ENCODE measurements at regions not wholly inside any gene's neighbourhood (a gene's known extent, or its start where the extent isn't known, plus 50 kb on each side); places are given as distances from the start of the nearest gene placed in this dataset.
A peak's percentile ranks its signal among the peaks of the same experiment; 100 is the strongest.

- no peak for DNase-seq
These were observed 101.0 kb upstream of the HDGFL1 start for GRCh38 chr6:22468256-22468965.

GRCh38 chr6:22470454-22471131 is 98.8 kb upstream of the HDGFL1 start:
- DNase-seq = no peak

- peak in 2 of 3 experiments; percentile 54 to 71 for DNase-seq
These were observed 98.2 kb upstream of the HDGFL1 start for GRCh38 chr6:22471132-22471690.

GRCh38 chr6:22471746-22472145 is 97.6 kb upstream of the HDGFL1 start:
- DNase-seq = no peak

GRCh38 chr6:22473991-22474682 is 95.2 kb upstream of the HDGFL1 start:
- no peak for DNase-seq

- no peak for DNase-seq
These were observed 92.5 kb upstream of the HDGFL1 start for GRCh38 chr6:22476811-22477390.

GRCh38 chr6:22497276-22497675 is 72.1 kb upstream of the HDGFL1 start:
- DNase-seq = peak in 2 of 3 experiments; percentile 12 to 52

GRCh38 chr6:22499815-22500214 is 69.6 kb upstream of the HDGFL1 start:
- no peak for DNase-seq

GRCh38 chr6:22506496-22506895 is 62.9 kb upstream of the HDGFL1 start:
- DNase-seq = no peak

GRCh38 chr6:22512686-22513427 is 56.5 kb upstream of the HDGFL1 start:
- DNase-seq = no peak

GRCh38 chr6:22513667-22514066 is 55.7 kb upstream of the HDGFL1 start:
- DNase-seq = no peak

- no peak for DNase-seq
These were observed 50.1 kb upstream of the HDGFL1 start for GRCh38 chr6:22519237-22519636.

Measured in NCI-H1417 (cell line).